HepG2 (cell line): ENCODE measurements at regions not wholly inside any gene's neighbourhood (a gene's known extent, or its start where the extent isn't known, plus 50 kb on each side); places are given as distances from the start of the nearest gene placed in this dataset.

Experiments
- ETV6 ChIP-seq: sonication (generic); formaldehyde crosslinking; conservative IDR thresholded peaks from 2 replicates; pipeline ENCODE4 v1.4.0; 2020; ENCODE audit warnings: missing genetic modification reagents
- EZH2 ChIP-seq: conservative IDR thresholded peaks from 2 replicates; pipeline ENCODE4 v1.6.1; 2012; ENCODE audit warnings: mild to moderate bottlenecking, low read depth, low read length, moderate library complexity
- FOXK1 ChIP-seq: sonication (generic); formaldehyde crosslinking; IDR thresholded peaks from 2 replicates; pipeline ENCODE4 v1.4.0; 2020; ENCODE audit warnings: low read depth, missing genetic modification reagents, borderline replicate concordance
- RFX5 ChIP-seq: IDR thresholded peaks from 2 replicates; pipeline ENCODE4 v1.6.1; 2011; ENCODE audit warnings: low read depth, low read length, improper control_type of control experiment
- SMC3 ChIP-seq: IDR thresholded peaks from 2 replicates; pipeline ENCODE4 v1.6.1; 2011; ENCODE audit warnings: low read length, improper control_type of control experiment
- SRSF9 ChIP-seq: fragments of 200-400 bp; formaldehyde crosslinking; IDR thresholded peaks from 2 replicates; pipeline ENCODE4 v1.6.1; 2018; ENCODE audit warnings: borderline replicate concordance, mild to moderate bottlenecking, low read depth, low read length; ENCODE audit not compliant: insufficient read depth, poor library complexity, severe bottlenecking
- TFAP4 ChIP-seq: sonication (generic); IDR thresholded peaks from 2 replicates; pipeline ENCODE4 v1.6.1; 2016; ENCODE audit warnings: low read depth, borderline replicate concordance
- TF ChIP-seq, protein P1 (sequence below): sonication (generic); formaldehyde crosslinking; conservative IDR thresholded peaks from 2 replicates; pipeline ENCODE4 v1.4.0; 2020; ENCODE audit warnings: missing genetic modification reagents

DNA sequence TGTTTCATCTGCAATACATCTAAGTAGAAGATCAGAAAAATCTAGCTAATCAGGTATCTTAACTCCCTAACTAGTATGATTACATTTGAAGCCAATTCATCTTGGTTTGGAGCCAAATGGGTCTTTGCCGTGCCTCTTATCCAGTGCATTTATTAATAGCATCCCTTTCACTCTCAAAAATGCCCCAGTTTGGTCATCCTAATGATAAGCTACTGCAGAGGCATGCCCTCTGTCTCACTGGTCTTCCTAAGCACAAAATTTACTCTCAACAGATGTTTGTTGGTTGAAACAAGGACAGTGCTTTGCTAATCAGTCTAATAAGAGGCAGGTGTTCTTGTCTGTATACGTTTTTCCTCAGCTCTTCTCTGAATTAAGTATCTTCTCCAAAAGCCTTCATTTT lies 403.2 kb downstream of the RAD51AP2 start:
- TF ChIP-seq SMC3 (no peak), ETV6 (CRISPR knock-in tag) (no peak), SRSF9 (no peak), FOXK1 (CRISPR knock-in tag) (no peak), EZH2 (no peak), RFX5 (no peak), TFAP4 (no peak)
- TF ChIP-seq, protein P1, sequence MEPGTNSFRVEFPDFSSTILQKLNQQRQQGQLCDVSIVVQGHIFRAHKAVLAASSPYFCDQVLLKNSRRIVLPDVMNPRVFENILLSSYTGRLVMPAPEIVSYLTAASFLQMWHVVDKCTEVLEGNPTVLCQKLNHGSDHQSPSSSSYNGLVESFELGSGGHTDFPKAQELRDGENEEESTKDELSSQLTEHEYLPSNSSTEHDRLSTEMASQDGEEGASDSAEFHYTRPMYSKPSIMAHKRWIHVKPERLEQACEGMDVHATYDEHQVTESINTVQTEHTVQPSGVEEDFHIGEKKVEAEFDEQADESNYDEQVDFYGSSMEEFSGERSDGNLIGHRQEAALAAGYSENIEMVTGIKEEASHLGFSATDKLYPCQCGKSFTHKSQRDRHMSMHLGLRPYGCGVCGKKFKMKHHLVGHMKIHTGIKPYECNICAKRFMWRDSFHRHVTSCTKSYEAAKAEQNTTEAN (CRISPR knock-in tag): no peak
